ENCODE measurements at regions not wholly inside any gene's neighbourhood (a gene's known extent, or its start where the extent isn't known, plus 50 kb on each side); places are given as distances from the start of the nearest gene placed in this dataset.
A peak's percentile ranks its signal among the peaks of the same experiment; 100 is the strongest.

DNA sequence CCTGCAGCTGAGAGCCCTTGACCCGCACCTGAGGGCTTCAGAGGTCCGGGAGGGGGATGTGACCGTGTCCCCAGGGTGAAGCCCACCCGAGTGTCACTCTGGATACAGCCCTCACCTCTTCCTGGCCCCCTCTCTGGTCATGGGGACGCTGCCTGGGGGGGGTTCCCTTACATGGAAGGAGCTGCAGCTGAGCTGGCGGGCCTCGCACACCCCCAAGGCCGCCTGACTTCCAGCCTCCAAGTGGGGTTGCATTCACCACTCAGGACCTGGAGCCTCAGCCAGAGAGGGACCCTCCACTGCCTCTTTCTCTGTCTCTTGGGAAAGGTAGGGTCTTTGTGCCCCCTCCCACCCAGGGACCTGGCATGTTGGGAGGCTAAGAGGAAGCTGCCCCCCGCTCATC, 284.6 kb downstream of the SEC14L1 start:
- H3K9ac ChIP-seq (ENCODE audit: low read length in 2 of 2), result peak overlapping the region; percentile 76 to 83
- no peaks in the 10 kb centered on the region for H3K27me3 ChIP-seq (ENCODE audit: control insufficient read depth in 1 of 2, insufficient read depth in 2 of 2, low read length in 2 of 2)
- no peaks in the 10 kb centered on the region for H3K36me3 ChIP-seq (ENCODE audit: control insufficient read depth in 2 of 2, insufficient read depth in 2 of 2, low read length in 2 of 2)
- peak overlapping the region; percentile 100 for H3K27ac ChIP-seq (ENCODE audit: low read length)
- peak overlapping the region; percentile 45 to 64 for H3K4me3 ChIP-seq (ENCODE audit: low read length in 2 of 2)
- peaks cover 98% of the 10 kb centered on the region for H3K4me1 ChIP-seq (ENCODE audit: control insufficient read depth, insufficient read depth, low read length)
- H3K9me3 ChIP-seq (ENCODE audit: control insufficient read depth in 2 of 2, low read length in 2 of 2), result no peaks in the 10 kb centered on the region

DNA sequence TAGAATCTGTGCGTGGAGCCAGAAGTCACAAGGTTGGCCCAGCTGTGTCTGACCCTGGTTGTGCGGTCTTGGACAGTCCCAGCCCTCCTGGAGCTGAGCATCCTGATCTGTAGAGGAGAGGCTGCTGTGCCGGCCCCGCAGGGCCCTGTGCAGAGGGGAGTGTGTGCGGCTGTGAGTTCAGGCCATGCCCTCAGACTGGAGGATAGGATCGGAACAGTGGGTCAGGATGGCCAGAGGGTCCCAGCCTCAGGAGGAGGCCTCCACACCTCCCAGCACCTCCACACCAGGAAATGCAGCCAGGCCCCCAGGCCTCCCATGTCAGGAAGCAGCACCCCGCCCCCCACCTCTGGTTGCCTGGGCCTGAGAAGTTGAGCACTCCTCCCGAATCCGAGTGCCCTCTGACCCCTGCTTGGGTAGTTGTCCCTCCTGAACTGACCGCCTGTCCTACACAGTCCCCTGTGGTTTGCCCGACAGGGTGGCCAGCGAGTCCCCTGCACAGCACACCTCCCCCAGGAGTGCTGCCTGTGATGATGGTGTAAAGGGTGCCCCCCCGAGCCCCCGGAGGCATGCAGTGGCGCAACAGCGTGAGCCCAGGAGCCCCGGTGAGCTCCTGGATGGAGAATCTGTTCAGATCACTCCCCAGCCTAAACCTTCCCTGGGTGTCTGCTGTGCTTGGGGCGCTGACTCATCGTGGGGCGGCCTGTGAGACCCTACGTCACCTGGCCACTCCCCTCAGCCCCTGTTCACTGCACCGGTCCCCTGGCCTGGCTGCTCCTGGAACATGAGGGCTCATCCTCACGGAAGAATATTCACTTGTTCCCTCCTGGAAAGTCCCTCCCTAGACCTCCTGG, 285.2 kb downstream of the SEC14L1 start:
- Histone ChIP-seq H3K4me3 (ENCODE audit: low read length in 2 of 2) (peak overlapping the region; percentile 45 to 64), H3K27me3 (ENCODE audit: control insufficient read depth in 1 of 2, insufficient read depth in 2 of 2, low read length in 2 of 2) (no peaks in the 10 kb centered on the region), H3K4me1 (ENCODE audit: control insufficient read depth, insufficient read depth, low read length) (peaks cover 98% of the 10 kb centered on the region), H3K36me3 (ENCODE audit: control insufficient read depth in 2 of 2, insufficient read depth in 2 of 2, low read length in 2 of 2) (no peaks in the 10 kb centered on the region), H3K9me3 (ENCODE audit: control insufficient read depth in 2 of 2, low read length in 2 of 2) (no peaks in the 10 kb centered on the region), H3K9ac (ENCODE audit: low read length in 2 of 2) (peak overlapping the region; percentile 76 to 83), H3K27ac (ENCODE audit: low read length) (peak overlapping the region; percentile 100)

DNA sequence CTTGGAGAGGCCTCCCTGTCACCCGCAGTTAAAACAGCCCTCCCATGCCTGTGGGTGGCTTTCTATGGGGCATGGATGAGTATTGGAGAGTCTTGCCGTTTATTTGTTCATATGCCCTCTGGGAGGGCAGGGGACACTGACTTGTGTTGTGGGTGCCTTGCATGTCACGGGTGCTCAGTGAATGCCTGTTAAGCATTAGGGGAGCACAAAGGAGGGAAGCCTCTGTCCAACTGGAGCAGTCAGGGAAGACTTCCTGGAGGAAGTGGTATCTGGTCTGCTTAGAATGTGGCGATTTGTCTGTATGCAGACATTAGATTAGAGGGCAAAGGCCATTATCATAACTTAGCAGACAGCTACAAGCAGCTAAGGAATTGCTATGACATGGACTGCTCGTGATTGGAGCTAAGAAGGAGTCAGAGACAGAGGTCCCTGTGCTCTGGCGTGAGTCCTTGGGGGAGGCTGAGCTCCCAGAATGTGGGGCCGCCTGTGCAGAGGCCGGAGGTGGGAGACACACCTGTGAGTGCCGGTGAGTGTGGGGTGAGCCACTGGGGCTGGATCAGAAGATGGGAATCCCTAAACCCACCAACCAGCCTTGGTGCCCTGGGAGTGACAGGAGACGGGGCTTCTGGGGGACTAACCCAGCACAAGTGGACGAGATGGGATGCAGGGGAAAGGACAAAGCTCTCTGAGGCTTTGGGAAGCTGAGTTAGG, 286.1 kb downstream of the SEC14L1 start:
- peak overlapping the region; percentile 76 to 83 for H3K9ac ChIP-seq (ENCODE audit: low read length in 2 of 2)
- peak overlapping the region in 1 of 2 donors; percentile 64 for H3K4me3 ChIP-seq (ENCODE audit: low read length in 2 of 2)
- H3K9me3 ChIP-seq (ENCODE audit: control insufficient read depth in 2 of 2, low read length in 2 of 2), result no peaks in the 10 kb centered on the region
- peak overlapping the region; percentile 100 for H3K27ac ChIP-seq (ENCODE audit: low read length)
- H3K27me3 ChIP-seq (ENCODE audit: control insufficient read depth in 1 of 2, insufficient read depth in 2 of 2, low read length in 2 of 2), result no peaks in the 10 kb centered on the region
- peaks cover 91% of the 10 kb centered on the region for H3K4me1 ChIP-seq (ENCODE audit: control insufficient read depth, insufficient read depth, low read length)
- H3K36me3 ChIP-seq (ENCODE audit: control insufficient read depth in 2 of 2, insufficient read depth in 2 of 2, low read length in 2 of 2), result no peaks in the 10 kb centered on the region

DNA sequence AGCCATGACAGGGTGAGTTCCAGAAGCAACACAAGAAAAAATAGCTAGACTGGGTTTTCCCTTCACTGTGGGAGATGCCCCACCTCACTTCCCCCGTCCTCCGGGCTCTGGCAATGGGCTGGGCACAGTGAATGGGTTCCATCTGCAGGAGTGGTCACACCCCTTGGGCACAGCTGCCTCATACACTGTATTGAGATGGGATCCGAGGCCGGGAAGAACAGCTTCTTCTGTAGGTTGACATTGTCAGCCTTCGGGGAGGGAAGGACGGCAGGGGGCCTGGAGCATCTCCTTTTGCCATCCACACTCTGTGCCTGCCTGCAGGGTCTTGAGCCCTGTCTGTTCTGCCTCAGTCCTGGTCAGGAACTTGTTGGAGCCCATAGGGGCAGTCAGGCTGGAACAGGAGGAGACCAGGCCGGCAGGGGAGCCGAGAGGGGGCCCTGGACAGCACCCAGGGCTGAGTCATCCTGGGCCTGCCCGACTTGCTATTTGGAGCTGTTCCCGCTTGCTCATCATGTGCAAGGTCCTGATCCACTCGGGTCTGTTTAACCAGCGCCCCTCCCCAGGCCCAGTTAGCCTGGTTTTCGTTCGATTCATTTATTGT, 286.7 kb downstream of the SEC14L1 start:
- H3K27me3 ChIP-seq (ENCODE audit: control insufficient read depth in 1 of 2, insufficient read depth in 2 of 2, low read length in 2 of 2), result no peaks in the 10 kb centered on the region
- peak overlapping the region; percentile 76 to 83 for H3K9ac ChIP-seq (ENCODE audit: low read length in 2 of 2)
- peak overlapping the region in 1 of 2 donors; percentile 35 for H3K4me3 ChIP-seq (ENCODE audit: low read length in 2 of 2)
- H3K27ac ChIP-seq (ENCODE audit: low read length), result peak overlapping the region; percentile 100
- no peaks in the 10 kb centered on the region for H3K9me3 ChIP-seq (ENCODE audit: control insufficient read depth in 2 of 2, low read length in 2 of 2)
- peaks cover 88% of the 10 kb centered on the region for H3K4me1 ChIP-seq (ENCODE audit: control insufficient read depth, insufficient read depth, low read length)
- no peaks in the 10 kb centered on the region for H3K36me3 ChIP-seq (ENCODE audit: control insufficient read depth in 2 of 2, insufficient read depth in 2 of 2, low read length in 2 of 2)

DNA sequence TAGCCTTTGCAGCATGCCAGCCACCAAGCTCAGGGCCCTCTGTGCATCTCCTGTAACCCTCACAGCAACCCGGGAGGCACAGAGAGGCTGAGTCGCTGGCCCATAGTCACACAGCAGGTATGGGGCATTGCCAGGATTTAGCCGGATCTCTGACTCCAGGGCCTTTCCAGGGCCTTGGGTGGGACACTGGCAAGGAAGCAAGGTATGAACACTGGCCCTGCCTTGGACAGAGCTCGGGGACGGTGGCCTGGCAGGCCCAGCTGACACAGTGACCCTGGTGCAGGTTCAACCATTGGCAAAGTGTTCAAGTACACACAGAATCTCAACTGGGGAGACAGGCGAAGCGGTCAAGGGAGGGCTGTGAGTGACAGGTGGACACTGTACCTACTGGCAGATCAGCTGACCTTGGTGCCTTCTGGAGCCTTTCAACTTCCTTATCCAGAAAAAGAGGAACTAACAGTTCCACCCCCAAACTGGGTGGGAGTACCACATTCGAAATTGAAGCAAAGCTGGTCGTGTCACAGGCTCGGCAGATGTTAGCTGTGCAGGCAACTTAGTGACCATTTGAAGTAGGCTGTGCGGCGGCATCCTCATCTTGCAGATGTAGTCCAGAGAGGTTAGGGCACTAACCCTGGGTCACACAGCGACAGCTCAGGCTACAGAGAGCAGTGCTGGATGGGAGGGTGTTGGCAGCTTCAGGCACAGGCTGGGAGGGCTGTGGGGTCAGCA, 287.4 kb downstream of the SEC14L1 start:
- Histone ChIP-seq H3K9me3 (ENCODE audit: control insufficient read depth in 2 of 2, low read length in 2 of 2) (no peaks in the 10 kb centered on the region), H3K4me1 (ENCODE audit: control insufficient read depth, insufficient read depth, low read length) (peaks cover 88% of the 10 kb centered on the region), H3K36me3 (ENCODE audit: control insufficient read depth in 2 of 2, insufficient read depth in 2 of 2, low read length in 2 of 2) (no peaks in the 10 kb centered on the region), H3K27me3 (ENCODE audit: control insufficient read depth in 1 of 2, insufficient read depth in 2 of 2, low read length in 2 of 2) (no peaks in the 10 kb centered on the region), H3K9ac (ENCODE audit: low read length in 2 of 2) (peak overlapping the region; percentile 45 to 60), H3K27ac (ENCODE audit: low read length) (peak overlapping the region; percentile 100), H3K4me3 (ENCODE audit: low read length in 2 of 2) (peak overlapping the region in 1 of 2 donors; percentile 35)

DNA sequence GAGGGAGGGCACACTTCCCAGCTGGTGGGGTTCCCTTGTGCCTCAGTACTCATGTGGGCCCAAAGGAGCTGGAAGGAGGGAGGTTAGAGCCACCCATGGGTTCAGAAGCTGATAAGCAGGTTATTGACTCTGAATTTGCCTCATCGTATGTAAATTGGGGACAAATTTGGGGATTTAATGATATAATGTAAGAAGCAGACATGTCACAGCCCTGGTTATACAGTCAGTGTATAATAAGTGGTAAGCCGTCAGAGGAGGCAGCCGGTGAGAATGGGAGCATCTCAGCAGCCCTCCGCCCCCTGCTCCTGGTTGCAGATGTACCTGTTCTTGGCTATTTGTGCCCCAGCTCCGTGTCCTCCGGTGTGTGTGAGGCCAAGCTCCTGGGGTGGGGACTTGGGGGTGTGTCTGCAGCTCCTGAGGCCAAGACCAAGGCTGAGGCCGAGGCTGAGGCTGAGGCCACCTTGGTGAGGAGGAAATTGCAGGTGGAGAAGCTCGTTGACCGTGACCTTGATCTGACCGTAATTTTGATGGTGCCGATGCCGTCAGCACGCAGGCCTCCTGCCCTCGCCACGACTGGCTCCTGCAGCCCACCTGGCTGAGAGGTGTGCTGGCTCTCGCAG, 288.1 kb downstream of the SEC14L1 start:
- H3K27ac ChIP-seq (ENCODE audit: low read length), result peak overlapping the region; percentile 100
- peak overlapping the region in 1 of 2 donors; percentile 52 for H3K4me3 ChIP-seq (ENCODE audit: low read length in 2 of 2)
- peak overlapping the region; percentile 45 to 64 for H3K9ac ChIP-seq (ENCODE audit: low read length in 2 of 2)
- H3K4me1 ChIP-seq (ENCODE audit: control insufficient read depth, insufficient read depth, low read length), result peaks cover 90% of the 10 kb centered on the region
- no peaks in the 10 kb centered on the region for H3K27me3 ChIP-seq (ENCODE audit: control insufficient read depth in 1 of 2, insufficient read depth in 2 of 2, low read length in 2 of 2)
- no peaks in the 10 kb centered on the region for H3K9me3 ChIP-seq (ENCODE audit: control insufficient read depth in 2 of 2, low read length in 2 of 2)
- no peaks in the 10 kb centered on the region for H3K36me3 ChIP-seq (ENCODE audit: control insufficient read depth in 2 of 2, insufficient read depth in 2 of 2, low read length in 2 of 2)

DNA sequence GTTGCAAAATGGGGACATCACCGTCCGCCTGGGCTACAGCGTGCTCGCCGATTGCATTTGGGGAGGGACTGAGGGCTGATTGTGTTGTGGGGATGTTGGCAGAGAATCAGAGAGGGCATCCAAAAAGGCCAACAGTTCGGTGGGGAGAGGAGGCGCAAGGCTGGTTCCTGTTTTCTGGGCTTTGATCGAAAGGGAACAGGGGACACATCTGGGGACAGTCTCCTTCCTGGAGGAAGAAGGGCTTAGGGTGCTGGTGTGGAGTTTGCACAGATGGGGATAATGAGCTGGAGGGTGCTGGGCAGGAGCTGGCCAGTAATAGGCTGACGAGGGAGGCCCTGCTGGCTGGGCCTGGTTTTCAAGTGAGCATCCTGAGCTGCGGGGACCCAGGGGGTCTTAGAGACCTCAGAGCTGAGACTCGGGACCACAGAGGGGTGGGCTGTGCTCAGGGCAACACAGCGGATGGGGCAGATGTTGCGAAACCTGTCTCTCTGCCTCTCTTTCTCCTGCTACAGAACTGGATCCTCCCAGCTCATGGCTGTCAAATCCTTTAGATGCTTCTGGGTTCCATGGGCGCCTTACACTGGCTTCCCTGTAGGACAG, 288.7 kb downstream of the SEC14L1 start:
- H3K4me3 ChIP-seq (ENCODE audit: low read length in 2 of 2), result peak overlapping the region in 1 of 2 donors; percentile 52
- peak overlapping the region; percentile 100 for H3K27ac ChIP-seq (ENCODE audit: low read length)
- peaks cover 90% of the 10 kb centered on the region for H3K4me1 ChIP-seq (ENCODE audit: control insufficient read depth, insufficient read depth, low read length)
- H3K27me3 ChIP-seq (ENCODE audit: control insufficient read depth in 1 of 2, insufficient read depth in 2 of 2, low read length in 2 of 2), result no peaks in the 10 kb centered on the region
- H3K9me3 ChIP-seq (ENCODE audit: control insufficient read depth in 2 of 2, low read length in 2 of 2), result no peaks in the 10 kb centered on the region
- no peaks in the 10 kb centered on the region for H3K36me3 ChIP-seq (ENCODE audit: control insufficient read depth in 2 of 2, insufficient read depth in 2 of 2, low read length in 2 of 2)
- peak overlapping the region; percentile 45 to 64 for H3K9ac ChIP-seq (ENCODE audit: low read length in 2 of 2)

DNA sequence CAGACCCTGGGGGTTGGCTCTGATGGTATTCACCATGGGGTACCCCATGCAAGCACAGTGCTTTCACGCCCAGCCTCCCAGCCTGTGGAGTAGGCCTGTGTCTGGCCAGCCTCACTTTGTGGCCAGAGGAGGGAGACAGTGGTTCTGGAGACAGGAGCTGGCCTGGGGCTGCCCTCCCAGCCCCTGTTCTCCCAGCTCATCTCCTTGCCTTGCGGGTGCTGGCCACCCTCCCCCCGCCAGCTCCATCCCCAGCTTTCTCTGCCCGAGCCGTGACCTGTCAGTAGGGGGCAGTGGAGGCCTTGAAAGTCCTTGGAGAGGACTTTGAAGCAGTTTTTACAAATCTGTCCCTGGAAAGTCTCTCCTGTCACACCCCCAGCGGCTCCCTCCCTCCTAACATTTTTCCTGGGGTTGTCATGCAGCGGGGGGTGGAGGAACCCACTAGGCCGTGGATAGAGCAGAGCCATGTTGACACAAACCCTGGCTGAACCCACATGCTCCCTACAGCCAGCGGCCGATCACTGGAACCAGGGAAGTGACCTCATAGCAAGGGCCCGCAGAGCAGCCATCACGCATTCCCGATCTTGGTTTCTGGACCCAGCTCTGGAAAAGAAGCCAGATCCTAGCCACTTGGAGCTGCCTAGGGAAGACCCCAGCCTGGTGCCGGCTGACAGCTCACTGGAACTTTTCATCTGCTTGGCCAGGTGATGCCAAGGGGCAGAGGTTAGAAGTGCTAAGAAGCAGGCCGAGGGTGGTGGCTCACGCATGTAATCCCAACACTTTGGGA, 289.4 kb downstream of the SEC14L1 start:
- H3K36me3 ChIP-seq (ENCODE audit: control insufficient read depth in 2 of 2, insufficient read depth in 2 of 2, low read length in 2 of 2), result peaks cover 0 to 2% of the 10 kb centered on the region in 2 donors
- peaks cover 90% of the 10 kb centered on the region for H3K4me1 ChIP-seq (ENCODE audit: control insufficient read depth, insufficient read depth, low read length)
- no peaks in the 10 kb centered on the region for H3K27me3 ChIP-seq (ENCODE audit: control insufficient read depth in 1 of 2, insufficient read depth in 2 of 2, low read length in 2 of 2)
- H3K4me3 ChIP-seq (ENCODE audit: low read length in 2 of 2), result peak overlapping the region in 1 of 2 donors; percentile 52
- H3K27ac ChIP-seq (ENCODE audit: low read length), result peak overlapping the region; percentile 100
- peak overlapping the region; percentile 54 to 64 for H3K9ac ChIP-seq (ENCODE audit: low read length in 2 of 2)
- H3K9me3 ChIP-seq (ENCODE audit: control insufficient read depth in 2 of 2, low read length in 2 of 2), result no peaks in the 10 kb centered on the region

DNA sequence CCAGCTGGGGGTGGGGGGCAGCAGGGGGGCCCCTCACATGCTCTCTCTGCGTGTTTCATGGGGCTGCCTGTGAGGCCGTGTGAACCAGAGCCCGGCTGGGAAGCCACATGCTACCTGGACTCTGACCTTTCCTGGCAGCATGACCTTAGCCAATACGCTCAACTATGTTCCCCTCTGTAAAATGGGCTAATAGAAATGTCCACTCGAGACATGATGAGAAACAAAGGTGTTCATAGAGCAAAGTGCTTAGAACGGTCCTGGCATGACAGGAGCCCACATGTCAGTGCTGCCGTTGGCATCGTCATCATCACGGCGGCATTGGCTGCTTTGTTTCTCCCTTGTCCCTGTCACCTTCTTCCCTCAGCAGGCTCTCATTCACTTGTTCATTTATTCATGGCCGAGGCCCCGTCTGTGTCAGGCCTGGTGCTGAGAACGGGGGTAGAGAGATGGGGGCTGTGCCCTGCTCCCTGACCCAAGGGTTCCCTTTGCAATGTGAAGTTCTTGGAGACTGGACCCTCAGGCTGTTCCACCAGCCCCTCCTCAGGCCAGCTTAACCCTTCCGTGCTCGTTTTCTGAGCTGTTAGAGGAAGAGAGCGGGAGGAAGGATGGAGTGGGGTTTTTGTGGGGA, 291.4 kb downstream of the SEC14L1 start:
- Histone ChIP-seq H3K4me1 (ENCODE audit: control insufficient read depth, insufficient read depth, low read length) (peaks cover 89% of the 10 kb centered on the region), H3K9me3 (ENCODE audit: control insufficient read depth in 2 of 2, low read length in 2 of 2) (no peaks in the 10 kb centered on the region), H3K36me3 (ENCODE audit: control insufficient read depth in 2 of 2, insufficient read depth in 2 of 2, low read length in 2 of 2) (peaks cover 0 to 3% of the 10 kb centered on the region in 2 donors), H3K27ac (ENCODE audit: low read length) (peak overlapping the region; percentile 11), H3K4me3 (ENCODE audit: low read length in 2 of 2) (no peak overlapping the region), H3K9ac (ENCODE audit: low read length in 2 of 2) (no peak overlapping the region), H3K27me3 (ENCODE audit: control insufficient read depth in 1 of 2, insufficient read depth in 2 of 2, low read length in 2 of 2) (no peaks in the 10 kb centered on the region)
